ENCODE measurements at regions not wholly inside any gene's neighbourhood (a gene's known extent, or its start where the extent isn't known, plus 50 kb on each side); places are given as distances from the start of the nearest gene placed in this dataset.

- no peaks in the 10 kb centered on the region for H3K79me2 ChIP-seq (ENCODE audit: insufficient read depth, low read length)
- no peak overlapping the region for H2AFZ ChIP-seq (ENCODE audit: low read length)
- H3K9me3 ChIP-seq (ENCODE audit: low read length) = no peaks in the 10 kb centered on the region
- H3K9ac ChIP-seq (ENCODE audit: low read length) = no peak overlapping the region
- no peaks in the 10 kb centered on the region for H3K36me3 ChIP-seq (ENCODE audit: insufficient read depth, low read length)
- TF ChIP-seq, protein P1, sequence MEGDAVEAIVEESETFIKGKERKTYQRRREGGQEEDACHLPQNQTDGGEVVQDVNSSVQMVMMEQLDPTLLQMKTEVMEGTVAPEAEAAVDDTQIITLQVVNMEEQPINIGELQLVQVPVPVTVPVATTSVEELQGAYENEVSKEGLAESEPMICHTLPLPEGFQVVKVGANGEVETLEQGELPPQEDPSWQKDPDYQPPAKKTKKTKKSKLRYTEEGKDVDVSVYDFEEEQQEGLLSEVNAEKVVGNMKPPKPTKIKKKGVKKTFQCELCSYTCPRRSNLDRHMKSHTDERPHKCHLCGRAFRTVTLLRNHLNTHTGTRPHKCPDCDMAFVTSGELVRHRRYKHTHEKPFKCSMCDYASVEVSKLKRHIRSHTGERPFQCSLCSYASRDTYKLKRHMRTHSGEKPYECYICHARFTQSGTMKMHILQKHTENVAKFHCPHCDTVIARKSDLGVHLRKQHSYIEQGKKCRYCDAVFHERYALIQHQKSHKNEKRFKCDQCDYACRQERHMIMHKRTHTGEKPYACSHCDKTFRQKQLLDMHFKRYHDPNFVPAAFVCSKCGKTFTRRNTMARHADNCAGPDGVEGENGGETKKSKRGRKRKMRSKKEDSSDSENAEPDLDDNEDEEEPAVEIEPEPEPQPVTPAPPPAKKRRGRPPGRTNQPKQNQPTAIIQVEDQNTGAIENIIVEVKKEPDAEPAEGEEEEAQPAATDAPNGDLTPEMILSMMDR (IDR thresholded peaks at IDR 0.05; ENCODE audit: low read length) = no peak
- no peak for TF ChIP-seq EZH2 (IDR thresholded peaks at IDR 0.05; ENCODE audit: borderline replicate concordance, low read length)
- H3F3A ChIP-seq (ENCODE audit: insufficient read depth, low read length) = no peaks in the 10 kb centered on the region
- H3K9me2 ChIP-seq (ENCODE audit: low read depth, low read length) = no peaks in the 10 kb centered on the region
- no peaks in the 10 kb centered on the region for H4K20me1 ChIP-seq (ENCODE audit: insufficient read depth, low read length)
- no peak overlapping the region for H3K4me3 ChIP-seq (ENCODE audit: low read depth, low read length, poor library complexity, severe bottlenecking)
- H3K27ac ChIP-seq (ENCODE audit: low read depth, low read length, poor library complexity, severe bottlenecking) = no peak overlapping the region
- no peaks in the 10 kb centered on the region for H3K4me1 ChIP-seq (ENCODE audit: insufficient read depth, low read length, severe bottlenecking)
- no peak overlapping the region for H3K4me2 ChIP-seq (ENCODE audit: low read length)
- no peaks in the 10 kb centered on the region for H3K27me3 ChIP-seq (ENCODE audit: insufficient read depth, low read length)
Measured at GRCh38 chr16:13816701-13817100, 103.3 kb upstream of the ERCC4 start.

- Histone ChIP-seq H3K4me2 (ENCODE audit: low read length) (no peak overlapping the region), H3K4me3 (ENCODE audit: low read depth, low read length, poor library complexity, severe bottlenecking) (no peak overlapping the region), H3K27ac (ENCODE audit: low read depth, low read length, poor library complexity, severe bottlenecking) (no peak overlapping the region), H3K27me3 (ENCODE audit: insufficient read depth, low read length) (no peaks in the 10 kb centered on the region), H3K9me2 (ENCODE audit: low read depth, low read length) (no peaks in the 10 kb centered on the region), H3K79me2 (ENCODE audit: insufficient read depth, low read length) (no peaks in the 10 kb centered on the region), H3F3A (ENCODE audit: insufficient read depth, low read length) (no peaks in the 10 kb centered on the region), H3K4me1 (ENCODE audit: insufficient read depth, low read length, severe bottlenecking) (no peaks in the 10 kb centered on the region), H3K9me3 (ENCODE audit: low read length) (no peaks in the 10 kb centered on the region), H3K9ac (ENCODE audit: low read length) (no peak overlapping the region), H4K20me1 (ENCODE audit: insufficient read depth, low read length) (no peaks in the 10 kb centered on the region), H2AFZ (ENCODE audit: low read length) (no peak overlapping the region), H3K36me3 (ENCODE audit: insufficient read depth, low read length) (no peaks in the 10 kb centered on the region)
- no peak for TF ChIP-seq EZH2 (IDR thresholded peaks at IDR 0.05; ENCODE audit: borderline replicate concordance, low read length)
- TF ChIP-seq, protein P1 (IDR thresholded peaks at IDR 0.05; ENCODE audit: low read length) = no peak
Measured at GRCh38 chr16:13823501-13823900, 96.5 kb upstream of the ERCC4 start.

DNA sequence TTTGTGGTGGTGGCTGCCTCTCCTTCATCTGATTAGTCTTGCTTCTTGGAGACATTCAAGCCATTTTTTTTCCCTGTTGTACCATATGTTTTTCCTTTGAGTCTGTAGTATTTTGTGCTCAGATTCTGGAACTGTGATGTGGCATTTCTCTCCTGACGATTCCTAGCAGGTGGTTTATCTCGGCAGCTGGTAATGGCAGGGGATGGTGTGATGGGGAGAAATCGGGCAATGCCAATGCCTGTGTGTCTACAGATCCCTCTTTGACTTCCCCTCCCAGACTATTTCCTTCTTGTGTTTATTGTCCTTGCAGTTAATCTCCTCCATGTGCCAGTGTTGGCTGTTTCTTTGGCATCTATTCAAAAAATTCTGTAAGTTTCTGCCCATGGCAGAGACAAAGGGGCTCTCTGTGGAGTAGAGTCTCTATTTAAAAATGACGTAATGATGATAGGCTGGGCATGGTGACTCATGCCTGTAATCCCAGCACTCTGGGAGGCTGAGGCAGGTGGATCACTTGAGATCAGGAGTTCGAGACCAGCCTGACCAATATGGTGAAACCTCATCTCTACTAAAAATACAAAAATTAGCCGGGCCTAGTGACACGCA lies 90.2 kb upstream of the ERCC4 start:
- no peak for TF ChIP-seq EZH2 (IDR thresholded peaks at IDR 0.05; ENCODE audit: borderline replicate concordance, low read length)
- TF ChIP-seq, protein P1 (IDR thresholded peaks at IDR 0.05; ENCODE audit: low read length) = no peak
- no peaks in the 10 kb centered on the region for H3K79me2 ChIP-seq (ENCODE audit: insufficient read depth, low read length)
- H3K36me3 ChIP-seq (ENCODE audit: insufficient read depth, low read length) = no peaks in the 10 kb centered on the region
- no peak overlapping the region for H2AFZ ChIP-seq (ENCODE audit: low read length)
- no peaks in the 10 kb centered on the region for H3F3A ChIP-seq (ENCODE audit: insufficient read depth, low read length)
- H3K9me2 ChIP-seq (ENCODE audit: low read depth, low read length) = no peaks in the 10 kb centered on the region
- no peak overlapping the region for H3K9ac ChIP-seq (ENCODE audit: low read length)
- no peak overlapping the region for H3K4me3 ChIP-seq (ENCODE audit: low read depth, low read length, poor library complexity, severe bottlenecking)
- H3K4me2 ChIP-seq (ENCODE audit: low read length) = no peak overlapping the region
- H3K27ac ChIP-seq (ENCODE audit: low read depth, low read length, poor library complexity, severe bottlenecking) = no peak overlapping the region
- H3K27me3 ChIP-seq (ENCODE audit: insufficient read depth, low read length) = no peaks in the 10 kb centered on the region
- no peaks in the 10 kb centered on the region for H4K20me1 ChIP-seq (ENCODE audit: insufficient read depth, low read length)
- H3K9me3 ChIP-seq (ENCODE audit: low read length) = no peaks in the 10 kb centered on the region
- H3K4me1 ChIP-seq (ENCODE audit: insufficient read depth, low read length, severe bottlenecking) = no peaks in the 10 kb centered on the region
